ENCODE measurements at regions not wholly inside any gene's neighbourhood (a gene's known extent, or its start where the extent isn't known, plus 50 kb on each side); places are given as distances from the start of the nearest gene placed in this dataset.

- TF ChIP-seq SNAI2 (CRISPR knock-in tag; IDR thresholded peaks at IDR 0.05) (no peak), BACH2 (CRISPR knock-in tag; IDR thresholded peaks at IDR 0.05; ENCODE audit: borderline replicate concordance) (no peak), TCF4 (CRISPR knock-in tag; IDR thresholded peaks at IDR 0.05; ENCODE audit: borderline replicate concordance) (no peak), ARNTL (CRISPR knock-in tag; IDR thresholded peaks at IDR 0.05; ENCODE audit: borderline replicate concordance, low read depth) (no peak), ZNF8 (CRISPR knock-in tag; IDR thresholded peaks at IDR 0.05) (no peak), TOX (CRISPR knock-in tag; IDR thresholded peaks at IDR 0.05; ENCODE audit: borderline replicate concordance) (no peak), POU6F1 (CRISPR knock-in tag; IDR thresholded peaks at IDR 0.05; ENCODE audit: borderline replicate concordance, low read depth) (no peak), PPARA (CRISPR knock-in tag; IDR thresholded peaks at IDR 0.05; ENCODE audit: borderline replicate concordance) (no peak), ZNF70 (CRISPR knock-in tag; IDR thresholded peaks at IDR 0.05) (no peak), CSDC2 (CRISPR knock-in tag; IDR thresholded peaks at IDR 0.05) (no peak), ISL1 (CRISPR knock-in tag; IDR thresholded peaks at IDR 0.05) (no peak), TSHZ2 (CRISPR knock-in tag; IDR thresholded peaks at IDR 0.05) (no peak), CSRNP3 (CRISPR knock-in tag; IDR thresholded peaks at IDR 0.05) (no peak)
- ATAC-seq = no peak
Measured at GRCh38 chr10:43972976-43973647, 324.4 kb upstream of the ZNF32 start.

GRCh38 chr10:43971981-43972380 is 323.3 kb upstream of the ZNF32 start:
- no peak for TF ChIP-seq TOX (CRISPR knock-in tag; IDR thresholded peaks at IDR 0.05; ENCODE audit: borderline replicate concordance)
- TF ChIP-seq CREB5 (CRISPR knock-in tag; IDR thresholded peaks at IDR 0.05; ENCODE audit: low read depth) = no peak
- no peak for TF ChIP-seq RARB (CRISPR knock-in tag; IDR thresholded peaks at IDR 0.05)
- TF ChIP-seq CSDC2 (CRISPR knock-in tag; IDR thresholded peaks at IDR 0.05) = no peak
- TF ChIP-seq TCF4 (CRISPR knock-in tag; IDR thresholded peaks at IDR 0.05; ENCODE audit: borderline replicate concordance) = no peak
- TF ChIP-seq BACH2 (CRISPR knock-in tag; IDR thresholded peaks at IDR 0.05; ENCODE audit: borderline replicate concordance) = no peak
- no peak for TF ChIP-seq SNAI2 (CRISPR knock-in tag; IDR thresholded peaks at IDR 0.05)
- no peak for TF ChIP-seq PATZ1 (CRISPR knock-in tag; IDR thresholded peaks at IDR 0.05; ENCODE audit: borderline replicate concordance)
- TF ChIP-seq POU6F1 (CRISPR knock-in tag; IDR thresholded peaks at IDR 0.05; ENCODE audit: borderline replicate concordance, low read depth) = no peak
- ATAC-seq = no peak

- ATAC-seq = no peak
Measured at GRCh38 chr10:43971306-43971705, 322.6 kb upstream of the ZNF32 start.

More at GRCh38 chr10:43971306-43971705, 322.6 kb upstream of the ZNF32 start:
- TF ChIP-seq ISL1 (CRISPR knock-in tag; IDR thresholded peaks at IDR 0.05) = no peak

All from SK-N-SH treated with all-trans-retinoic acid at 6 μM for 48 hours (cell line).